ENCODE measurements at regions not wholly inside any gene's neighbourhood (a gene's known extent, or its start where the extent isn't known, plus 50 kb on each side); places are given as distances from the start of the nearest gene placed in this dataset.
"Not testable (repeated sequence)": the region's sequence is repeated elsewhere in the genome, so short reads cannot be mapped to it uniquely, and the experiment has no call there.

GRCh38 chr3:26293329-26293844 lies 329.2 kb upstream of the LRRC3B start:
- Histone ChIP-seq H3K4me1 (no peaks in the 10 kb centered on the region), H3K9me3 (no peaks in the 10 kb centered on the region), H3K27me3 (no peaks in the 10 kb centered on the region), H3K27ac (no peak overlapping the region), H3K36me3 (no peaks in the 10 kb centered on the region), H3K4me3 (no peak overlapping the region)
- no peak for DNase-seq
- TF ChIP-seq POLR2A (IDR thresholded peaks at IDR 0.05) (no peak), CTCF (IDR thresholded peaks at IDR 0.05) (no peak)
- intact Hi-C loops (cut with DNase I) = no loop called here

GRCh38 chr3:26307192-26307591 lies 315.4 kb upstream of the LRRC3B start:
- WGBS, 2 donors = 73 to 84% methylated on average over 5 of the region's 5 CpGs
- Histone ChIP-seq H3K27me3 (no peaks in the 10 kb centered on the region), H3K4me3 (no peak overlapping the region), H3K36me3 (no peaks in the 10 kb centered on the region), H3K9me3 (peaks cover 0 to 20% (median 8%) of the 10 kb centered on the region in 3 donors), H3K27ac (no peak overlapping the region), H3K4me1 (no peaks in the 10 kb centered on the region)
- intact Hi-C loops (cut with DNase I) = no loop called here
- TF ChIP-seq POLR2A (IDR thresholded peaks at IDR 0.05) (no peak), CTCF (IDR thresholded peaks at IDR 0.05) (no peak)
- no peak for DNase-seq

- WGBS, 2 donors = 61 to 81% methylated on average over 3 of the region's 3 CpGs
- Histone ChIP-seq H3K9me3 (peaks cover 0 to 20% (median 8%) of the 10 kb centered on the region in 3 donors), H3K36me3 (no peaks in the 10 kb centered on the region), H3K27me3 (no peaks in the 10 kb centered on the region), H3K27ac (no peak overlapping the region), H3K4me1 (no peaks in the 10 kb centered on the region), H3K4me3 (no peak overlapping the region)
- intact Hi-C loops (cut with DNase I) = no loop called here
- TF ChIP-seq CTCF (IDR thresholded peaks at IDR 0.05) = no peak
- TF ChIP-seq POLR2A (IDR thresholded peaks at IDR 0.05) = no peak
- no peak for DNase-seq
These were observed 314.8 kb upstream of the LRRC3B start for GRCh38 chr3:26307787-26308186.

GRCh38 chr3:26308454-26308853 lies 314.1 kb upstream of the LRRC3B start:
- Histone ChIP-seq H3K27ac (no peak overlapping the region), H3K4me1 (no peaks in the 10 kb centered on the region), H3K27me3 (no peaks in the 10 kb centered on the region), H3K36me3 (no peaks in the 10 kb centered on the region), H3K4me3 (no peak overlapping the region), H3K9me3 (peaks cover 0 to 20% (median 8%) of the 10 kb centered on the region in 3 donors)
- no peak for DNase-seq
- TF ChIP-seq CTCF (IDR thresholded peaks at IDR 0.05) (no peak), POLR2A (IDR thresholded peaks at IDR 0.05) (no peak)
- intact Hi-C loops (cut with DNase I) = no loop called here
- WGBS, 2 donors = 68 to 75% methylated on average over 2 to 3 of the region's 3 CpGs

GRCh38 chr3:26309536-26309935 lies 313.0 kb upstream of the LRRC3B start:
- DNase-seq; H3K4me1 ChIP-seq; H3K27ac ChIP-seq; H3K4me3 ChIP-seq; intact Hi-C loops (cut with DNase I); H3K36me3 ChIP-seq; H3K27me3 ChIP-seq: not testable (repeated sequence)
- 75 to 81% methylated on average over 1 of the region's 1 CpG for whole genome bisulfite sequencing, 2 donors
- H3K9me3 ChIP-seq = peaks cover 0 to 20% (median 8%) of the 10 kb centered on the region in 3 donors

- Histone ChIP-seq H3K9me3 (peaks cover 0 to 25% (median 8%) of the 10 kb centered on the region in 3 donors), H3K27me3 (no peaks in the 10 kb centered on the region), H3K36me3 (no peaks in the 10 kb centered on the region), H3K4me3 (no peak overlapping the region), H3K4me1 (no peaks in the 10 kb centered on the region), H3K27ac (no peak overlapping the region)
- intact Hi-C loops (cut with DNase I) = no loop called here
- TF ChIP-seq CTCF (IDR thresholded peaks at IDR 0.05) = no peak
- DNase-seq = no peak
- WGBS, 2 donors = 83 to 88% methylated on average over 4 to 5 of the region's 5 CpGs
These were observed 309.8 kb upstream of the LRRC3B start for GRCh38 chr3:26312816-26313215.
